Ureter (tissue), 1 donor: ENCODE measurements at regions not wholly inside any gene's neighbourhood (a gene's known extent, or its start where the extent isn't known, plus 50 kb on each side); places are given as distances from the start of the nearest gene placed in this dataset.

Source experiments
- DNase-seq: peaks from one replicate; pipeline ENCODE4 v3.0.0-alpha.2; 2020; ENCODE audit warnings: low spot score
- donor health status: DM: yes; HTN: yes; CAD: no.

- no peak for DNase-seq
Observed at GRCh38 chr4:20353646-20354045, 101.9 kb downstream of the SLIT2 start.

GRCh38 chr4:20354120-20354519 is 102.4 kb downstream of the SLIT2 start:
- no peak for DNase-seq

GRCh38 chr4:20356565-20356964 is 104.9 kb downstream of the SLIT2 start:
- DNase-seq = no peak

GRCh38 chr4:20358110-20358509 is 106.4 kb downstream of the SLIT2 start:
- no peak for DNase-seq

- no peak for DNase-seq
Observed at GRCh38 chr4:20359692-20360091, 108.0 kb downstream of the SLIT2 start.

GRCh38 chr4:20362148-20362547 is 110.4 kb downstream of the SLIT2 start:
- DNase-seq = no peak

GRCh38 chr4:20364969-20365368 is 113.3 kb downstream of the SLIT2 start:
- DNase-seq = no peak

- no peak for DNase-seq
Observed at GRCh38 chr4:20367446-20367845, 115.7 kb downstream of the SLIT2 start.

- DNase-seq = no peak
Observed at GRCh38 chr4:20368926-20369325, 117.2 kb downstream of the SLIT2 start.

- no peak for DNase-seq
Observed at GRCh38 chr4:20370274-20370673, 118.6 kb downstream of the SLIT2 start.

- no peak for DNase-seq
Observed at GRCh38 chr4:20376070-20376469, 124.4 kb downstream of the SLIT2 start.

GRCh38 chr4:20378181-20378580 is 126.5 kb downstream of the SLIT2 start:
- DNase-seq = no peak

GRCh38 chr4:20381005-20381404 is 129.3 kb downstream of the SLIT2 start:
- no peak for DNase-seq

GRCh38 chr4:20383283-20383682 is 131.6 kb downstream of the SLIT2 start:
- no peak for DNase-seq

- no peak for DNase-seq
Observed at GRCh38 chr4:20383969-20384368, 132.3 kb downstream of the SLIT2 start.

- no peak for DNase-seq
Observed at GRCh38 chr4:20384456-20384855, 132.8 kb downstream of the SLIT2 start.

GRCh38 chr4:20386001-20386740 is 134.5 kb downstream of the SLIT2 start:
- no peak for DNase-seq

GRCh38 chr4:20386906-20387305 is 135.2 kb downstream of the SLIT2 start:
- no peak for DNase-seq

GRCh38 chr4:20391198-20391597 is 139.5 kb downstream of the SLIT2 start:
- DNase-seq = no peak

- no peak for DNase-seq
Observed at GRCh38 chr4:20391912-20392311, 140.2 kb downstream of the SLIT2 start.

GRCh38 chr4:20393486-20394100 is 141.9 kb downstream of the SLIT2 start:
- DNase-seq = no peak

GRCh38 chr4:20394512-20394911 is 142.8 kb downstream of the SLIT2 start:
- DNase-seq = no peak

- no peak for DNase-seq
Observed at GRCh38 chr4:20395160-20395773, 143.6 kb downstream of the SLIT2 start.
